HL-60 (cell line): ENCODE measurements at regions not wholly inside any gene's neighbourhood (a gene's known extent, or its start where the extent isn't known, plus 50 kb on each side); places are given as distances from the start of the nearest gene placed in this dataset.
"Not testable (repeated sequence)": the region's sequence is repeated elsewhere in the genome, so short reads cannot be mapped to it uniquely, and the experiment has no call there.

ENCODE experiments used
- TF ChIP-seq, protein P1 (sequence below): IDR thresholded peaks from 2 replicates; pipeline ENCODE4 v1.6.1; 2012; ENCODE audit warnings: low read depth; ENCODE audit not compliant: insufficient replicate concordance
- TF ChIP-seq, protein P2 (sequence below): IDR thresholded peaks from one replicate; pipeline ENCODE4 v1.5.1; 2011; ENCODE audit warnings: low read length, control low read depth, inconsistent platforms; ENCODE audit not compliant: insufficient read depth

DNA sequence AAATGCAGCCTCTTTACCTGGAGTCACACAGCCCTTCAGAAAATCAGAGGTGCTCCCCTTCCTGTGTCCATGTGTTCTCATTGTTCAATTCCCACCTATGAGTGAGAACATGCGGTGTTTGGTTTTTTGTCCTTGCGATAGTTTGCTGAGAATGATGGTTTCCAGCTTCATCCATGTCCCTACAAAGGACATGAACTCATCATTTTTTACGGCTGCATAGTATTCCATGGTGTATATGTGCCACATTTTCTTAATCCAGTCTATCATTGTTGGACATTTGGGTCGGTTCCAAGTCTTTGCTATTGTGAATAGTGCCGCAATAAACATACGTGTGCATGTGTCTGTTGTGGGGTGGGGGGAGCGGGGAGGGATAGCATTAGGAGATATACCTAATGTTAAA is 60.3 kb upstream of the CCL1 start:
- TF ChIP-seq, protein P1, sequence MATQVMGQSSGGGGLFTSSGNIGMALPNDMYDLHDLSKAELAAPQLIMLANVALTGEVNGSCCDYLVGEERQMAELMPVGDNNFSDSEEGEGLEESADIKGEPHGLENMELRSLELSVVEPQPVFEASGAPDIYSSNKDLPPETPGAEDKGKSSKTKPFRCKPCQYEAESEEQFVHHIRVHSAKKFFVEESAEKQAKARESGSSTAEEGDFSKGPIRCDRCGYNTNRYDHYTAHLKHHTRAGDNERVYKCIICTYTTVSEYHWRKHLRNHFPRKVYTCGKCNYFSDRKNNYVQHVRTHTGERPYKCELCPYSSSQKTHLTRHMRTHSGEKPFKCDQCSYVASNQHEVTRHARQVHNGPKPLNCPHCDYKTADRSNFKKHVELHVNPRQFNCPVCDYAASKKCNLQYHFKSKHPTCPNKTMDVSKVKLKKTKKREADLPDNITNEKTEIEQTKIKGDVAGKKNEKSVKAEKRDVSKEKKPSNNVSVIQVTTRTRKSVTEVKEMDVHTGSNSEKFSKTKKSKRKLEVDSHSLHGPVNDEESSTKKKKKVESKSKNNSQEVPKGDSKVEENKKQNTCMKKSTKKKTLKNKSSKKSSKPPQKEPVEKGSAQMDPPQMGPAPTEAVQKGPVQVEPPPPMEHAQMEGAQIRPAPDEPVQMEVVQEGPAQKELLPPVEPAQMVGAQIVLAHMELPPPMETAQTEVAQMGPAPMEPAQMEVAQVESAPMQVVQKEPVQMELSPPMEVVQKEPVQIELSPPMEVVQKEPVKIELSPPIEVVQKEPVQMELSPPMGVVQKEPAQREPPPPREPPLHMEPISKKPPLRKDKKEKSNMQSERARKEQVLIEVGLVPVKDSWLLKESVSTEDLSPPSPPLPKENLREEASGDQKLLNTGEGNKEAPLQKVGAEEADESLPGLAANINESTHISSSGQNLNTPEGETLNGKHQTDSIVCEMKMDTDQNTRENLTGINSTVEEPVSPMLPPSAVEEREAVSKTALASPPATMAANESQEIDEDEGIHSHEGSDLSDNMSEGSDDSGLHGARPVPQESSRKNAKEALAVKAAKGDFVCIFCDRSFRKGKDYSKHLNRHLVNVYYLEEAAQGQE, result not testable (repeated sequence)
- TF ChIP-seq, protein P2, sequence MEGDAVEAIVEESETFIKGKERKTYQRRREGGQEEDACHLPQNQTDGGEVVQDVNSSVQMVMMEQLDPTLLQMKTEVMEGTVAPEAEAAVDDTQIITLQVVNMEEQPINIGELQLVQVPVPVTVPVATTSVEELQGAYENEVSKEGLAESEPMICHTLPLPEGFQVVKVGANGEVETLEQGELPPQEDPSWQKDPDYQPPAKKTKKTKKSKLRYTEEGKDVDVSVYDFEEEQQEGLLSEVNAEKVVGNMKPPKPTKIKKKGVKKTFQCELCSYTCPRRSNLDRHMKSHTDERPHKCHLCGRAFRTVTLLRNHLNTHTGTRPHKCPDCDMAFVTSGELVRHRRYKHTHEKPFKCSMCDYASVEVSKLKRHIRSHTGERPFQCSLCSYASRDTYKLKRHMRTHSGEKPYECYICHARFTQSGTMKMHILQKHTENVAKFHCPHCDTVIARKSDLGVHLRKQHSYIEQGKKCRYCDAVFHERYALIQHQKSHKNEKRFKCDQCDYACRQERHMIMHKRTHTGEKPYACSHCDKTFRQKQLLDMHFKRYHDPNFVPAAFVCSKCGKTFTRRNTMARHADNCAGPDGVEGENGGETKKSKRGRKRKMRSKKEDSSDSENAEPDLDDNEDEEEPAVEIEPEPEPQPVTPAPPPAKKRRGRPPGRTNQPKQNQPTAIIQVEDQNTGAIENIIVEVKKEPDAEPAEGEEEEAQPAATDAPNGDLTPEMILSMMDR, result not testable (repeated sequence)
